ENCODE measurements at regions not wholly inside any gene's neighbourhood (a gene's known extent, or its start where the extent isn't known, plus 50 kb on each side); places are given as distances from the start of the nearest gene placed in this dataset.
"Not testable (repeated sequence)": the region's sequence is repeated elsewhere in the genome, so short reads cannot be mapped to it uniquely, and the experiment has no call there.

GRCh38 chr6:73972518-73972917 is 276.5 kb downstream of the CD109 start:
- DNase-seq: not testable (repeated sequence)

GRCh38 chr6:73969971-73970970 is 274.3 kb downstream of the CD109 start:
- DNase-seq: peak; percentile 43

- no peak for DNase-seq
These were observed 272.3 kb downstream of the CD109 start for GRCh38 chr6:73968221-73968757.

DNA sequence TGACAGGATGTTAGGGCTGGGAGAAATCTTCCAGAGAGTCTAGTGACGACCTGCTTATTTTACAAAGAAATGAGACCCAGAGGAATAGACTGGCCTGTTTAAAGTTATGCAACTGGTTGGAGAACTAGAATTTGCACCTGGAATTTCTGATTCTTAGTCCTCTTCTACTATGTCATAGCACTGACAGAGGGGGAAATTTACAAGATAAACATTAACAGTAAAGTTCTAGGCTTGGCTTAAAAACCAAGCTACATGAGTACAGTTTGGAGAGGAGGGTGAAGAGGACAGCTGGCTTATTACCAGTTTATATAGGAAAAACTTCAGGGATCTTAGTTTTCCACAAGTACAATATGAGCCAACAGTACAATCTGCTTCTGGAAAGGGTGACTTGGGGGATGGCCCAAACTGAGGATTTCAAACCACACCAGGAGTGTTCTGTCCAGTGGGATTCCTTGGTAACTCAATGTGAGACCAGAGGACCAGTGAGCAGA is 269.6 kb downstream of the CD109 start:
- no peak for DNase-seq

GRCh38 chr6:73964241-73964854 is 268.3 kb downstream of the CD109 start:
- no peak for DNase-seq

- DNase-seq: no peak
These were observed 266.9 kb downstream of the CD109 start for GRCh38 chr6:73962884-73963283.

DNA sequence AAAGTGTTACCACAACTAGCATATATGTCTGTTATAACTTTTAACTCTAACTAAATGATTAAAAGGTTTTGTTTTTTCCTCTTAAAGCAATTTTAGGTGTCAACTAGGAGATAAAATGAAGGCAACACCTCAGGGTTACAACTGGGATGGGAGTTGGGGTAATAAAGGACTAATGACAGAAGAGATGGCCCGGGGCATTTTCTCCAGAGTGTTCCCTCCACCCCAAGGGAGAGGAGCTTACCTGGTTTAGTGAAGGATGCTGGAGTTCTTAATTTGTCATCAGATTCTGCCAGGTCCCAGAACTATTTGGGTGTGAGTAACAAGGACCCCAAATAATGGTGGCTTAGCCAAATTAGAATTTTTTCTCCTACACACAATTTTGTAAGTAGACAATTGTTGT is 260.3 kb downstream of the CD109 start:
- no peak for DNase-seq

- no peak for DNase-seq
These were observed 259.8 kb downstream of the CD109 start for GRCh38 chr6:73955800-73956199.

DNA sequence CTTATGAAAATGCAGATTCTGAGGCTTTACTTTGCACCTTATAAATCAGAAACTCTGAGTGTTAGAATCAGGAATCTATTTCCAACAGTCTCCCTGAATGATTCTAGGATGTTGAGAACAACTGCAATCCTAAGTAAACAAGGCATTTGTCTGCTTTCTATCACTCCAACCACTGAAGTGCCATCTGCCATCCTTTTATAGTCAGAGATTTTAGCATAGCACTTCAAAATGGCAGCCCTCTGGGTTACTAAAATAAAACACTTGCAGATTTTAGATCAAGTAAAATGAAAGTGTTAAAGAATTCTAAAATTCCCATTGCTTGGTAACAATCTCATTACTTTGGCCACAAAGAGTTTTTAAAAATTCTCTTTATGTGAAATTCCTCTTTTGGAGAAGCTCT is 258.9 kb downstream of the CD109 start:
- DNase-seq: peak; percentile 57

DNA sequence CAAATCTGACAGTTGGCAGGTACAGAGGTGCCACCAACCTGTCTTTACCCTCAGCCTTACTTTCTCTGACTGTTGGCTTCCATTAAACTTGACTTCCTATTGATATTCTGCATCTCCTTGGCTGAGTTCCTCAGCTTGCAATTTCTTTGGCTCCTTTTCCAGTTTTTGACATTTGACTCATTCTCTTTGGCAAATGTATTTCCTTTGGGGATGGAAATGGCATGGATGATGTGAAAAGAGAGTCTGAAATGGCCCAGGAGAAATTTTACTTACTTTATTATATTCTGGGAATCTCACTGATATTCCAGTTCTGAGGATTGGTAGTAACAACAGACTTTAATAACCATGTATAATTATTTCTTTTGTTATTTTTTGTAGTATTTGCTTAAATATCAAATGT is 255.2 kb downstream of the CD109 start:
- DNase-seq: no peak

GRCh38 chr6:73943930-73944652 is 248.1 kb downstream of the CD109 start:
- no peak for DNase-seq

DNA sequence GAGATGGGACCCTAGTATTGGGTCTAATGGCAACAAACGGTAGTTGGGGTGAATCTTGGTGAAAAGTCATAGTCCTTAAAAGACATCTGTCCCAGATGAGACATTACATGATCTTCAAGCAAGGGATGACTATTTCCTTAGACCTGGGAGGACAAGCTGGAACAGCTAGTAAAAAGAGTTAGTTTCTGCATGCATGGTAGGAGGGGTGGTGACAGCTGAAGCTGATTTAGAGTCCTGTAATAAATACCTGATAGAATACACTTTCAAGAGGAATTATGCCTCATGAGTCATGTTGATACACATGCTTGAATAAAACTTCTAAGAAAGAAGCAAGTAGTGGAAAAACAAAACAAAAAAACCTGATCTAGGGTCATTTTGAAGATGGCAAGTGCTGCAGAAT is 247.4 kb downstream of the CD109 start:
- DNase-seq: no peak

DNA sequence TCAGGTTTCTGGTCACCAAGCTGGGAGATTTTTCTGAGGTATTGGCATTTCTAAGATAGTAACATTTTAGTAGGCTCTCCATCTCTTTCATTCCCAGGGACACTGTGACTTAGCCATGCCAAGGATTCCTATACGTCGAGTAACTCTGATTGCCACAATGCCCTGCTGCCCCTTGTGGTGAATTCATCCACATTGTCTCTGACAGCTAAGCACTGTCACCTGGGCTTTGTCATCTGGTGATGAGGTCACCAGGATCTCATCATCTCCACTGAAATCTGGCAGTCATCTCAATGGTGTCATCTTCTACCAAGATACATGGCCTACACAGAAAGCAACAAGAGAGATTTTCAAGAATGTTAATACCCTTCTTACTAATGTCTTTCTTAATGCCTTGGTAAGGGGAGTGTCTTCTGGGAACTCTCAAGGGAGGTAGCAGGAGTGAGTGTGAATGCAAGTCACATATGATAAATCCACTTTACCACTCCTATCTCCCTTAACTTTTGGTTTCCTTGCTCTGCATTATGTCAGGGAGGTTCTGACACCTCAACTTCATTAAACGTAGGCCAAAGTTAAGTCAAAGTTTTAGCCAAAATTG is 246.7 kb downstream of the CD109 start:
- no peak for DNase-seq

- DNase-seq: no peak
These were observed 245.9 kb downstream of the CD109 start for GRCh38 chr6:73941892-73942291.

- DNase-seq: no peak
These were observed 241.8 kb downstream of the CD109 start for GRCh38 chr6:73937805-73938204.

GRCh38 chr6:73932866-73933265 is 236.9 kb downstream of the CD109 start:
- DNase-seq: no peak

GRCh38 chr6:73929405-73929804 is 233.4 kb downstream of the CD109 start:
- DNase-seq: no peak

GRCh38 chr6:73927421-73927820 is 231.4 kb downstream of the CD109 start:
- no peak for DNase-seq

- not testable (repeated sequence) for DNase-seq
These were observed 229.7 kb downstream of the CD109 start for GRCh38 chr6:73925703-73926102.

GRCh38 chr6:73923905-73924485 is 228.0 kb downstream of the CD109 start:
- DNase-seq: no peak

- no peak for DNase-seq
These were observed 207.2 kb downstream of the CD109 start for GRCh38 chr6:73903155-73903554.

- DNase-seq: no peak
These were observed 206.0 kb downstream of the CD109 start for GRCh38 chr6:73901986-73902385.

All from NCI-H187 treated with DMSO at 0.1 percent for 48 hours (cell line).